ENCODE measurements at regions not wholly inside any gene's neighbourhood (a gene's known extent, or its start where the extent isn't known, plus 50 kb on each side); places are given as distances from the start of the nearest gene placed in this dataset.

- TF ChIP-seq RFX5 (IDR thresholded peaks at IDR 0.05; ENCODE audit: low read depth, low read length) = no peak
- TF ChIP-seq POLR2A (IDR thresholded peaks at IDR 0.05; ENCODE audit: low read depth, low read length) = no peak
- TF ChIP-seq EZH2 (IDR thresholded peaks at IDR 0.05; ENCODE audit: borderline replicate concordance, control insufficient read depth, low read depth, low read length) = no peak
- TF ChIP-seq DPF2 (IDR thresholded peaks at IDR 0.05) = no peak
- no peak for TF ChIP-seq CHD2 (IDR thresholded peaks at IDR 0.05; ENCODE audit: borderline replicate concordance, low read depth, low read length)
- no peak for TF ChIP-seq BRCA1 (IDR thresholded peaks at IDR 0.05; ENCODE audit: low read depth, low read length)
These were observed 59.3 kb upstream of the DCC start for GRCh38 chr18:52280702-52281101.

Measured in GM12878 (cell line).